Neural progenitor cell (in vitro differentiated cells): ENCODE measurements at regions not wholly inside any gene's neighbourhood (a gene's known extent, or its start where the extent isn't known, plus 50 kb on each side); places are given as distances from the start of the nearest gene placed in this dataset.

Source experiments
- DNase-seq: peaks from one replicate; pipeline ENCODE4 v3.0.0-alpha.2; 2016; ENCODE audit warnings: low spot score
- H2AFZ ChIP-seq: fragments of 200-600 bp; sonication (generic); replicated peaks from 2 replicates; pipeline ENCODE4 v1.6.1; 2016; ENCODE audit warnings: antibody characterized with exemption
- H3F3A ChIP-seq: fragments of 200-600 bp; sonication (generic); 2 replicates; pipeline ENCODE4 v1.6.1; 2016; ENCODE audit warnings: antibody characterized with exemption, low read depth
- H3K27ac ChIP-seq: fragments of 200-600 bp; sonication (generic); 2 replicates; pipeline ENCODE4 v1.5.1; 2016; ENCODE audit warnings: mild to moderate bottlenecking
- H3K27me3 ChIP-seq: fragments of 200-600 bp; sonication (generic); 2 replicates; pipeline ENCODE4 v1.6.1; 2016; ENCODE audit warnings: mild to moderate bottlenecking, moderate library complexity
- H3K36me3 ChIP-seq: fragments of 200-600 bp; sonication (generic); 2 replicates; pipeline ENCODE4 v1.5.1; 2016
- H3K4me1 ChIP-seq: fragments of 200-600 bp; sonication (generic); 2 replicates; pipeline ENCODE4 v1.6.1; 2016; ENCODE audit warnings: mixed run types
- H3K4me2 ChIP-seq: fragments of 200-600 bp; sonication (generic); 2 replicates; pipeline ENCODE4 v1.6.1; 2016
- H3K4me3 ChIP-seq: fragments of 200-600 bp; sonication (generic); 2 replicates; pipeline ENCODE4 v1.5.1; 2016
- H3K79me2 ChIP-seq: fragments of 200-600 bp; sonication (generic); 2 replicates; pipeline ENCODE4 v1.6.1; 2016; ENCODE audit warnings: low read depth
- H3K9ac ChIP-seq: fragments of 200-600 bp; sonication (generic); 2 replicates; pipeline ENCODE4 v1.6.1; 2016
- H3K9me3 ChIP-seq: fragments of 200-600 bp; sonication (generic); 2 replicates; pipeline ENCODE4 v1.5.1; 2016; ENCODE audit warnings: low read depth
- H4K20me1 ChIP-seq: fragments of 200-600 bp; sonication (generic); 2 replicates; pipeline ENCODE4 v1.6.1; 2016; ENCODE audit warnings: low read depth
- H3K27ac Mint-ChIP-seq: 3 replicates; pipeline ENCODE4 v1.8.0; 2021; ENCODE audit warnings: mixed read lengths
- H3K27me3 Mint-ChIP-seq: 2 replicates; pipeline ENCODE4 v1.8.0; 2022; ENCODE audit warnings: low read depth, mild to moderate bottlenecking, inconsistent platforms, moderate library complexity, mixed read lengths; ENCODE audit not compliant: insufficient read depth
- H3K36me3 Mint-ChIP-seq: 3 replicates; pipeline ENCODE4 v1.8.0; 2021; ENCODE audit warnings: mixed read lengths
- H3K4me1 Mint-ChIP-seq: 3 replicates; pipeline ENCODE4 v1.8.0; 2021; ENCODE audit warnings: mixed read lengths
- H3K4me3 Mint-ChIP-seq: 3 replicates; pipeline ENCODE4 v1.8.0; 2021; ENCODE audit warnings: mild to moderate bottlenecking, moderate library complexity, mixed read lengths
- H3K9me3 Mint-ChIP-seq: 3 replicates; pipeline ENCODE4 v1.8.0; 2020; ENCODE audit warnings: mixed read lengths
- CTCF ChIP-seq: fragments of 200-600 bp; sonication (generic); IDR thresholded peaks from 2 replicates; pipeline ENCODE4 v1.5.1; 2017; ENCODE audit warnings: antibody characterized with exemption, mild to moderate bottlenecking
- EZH2 ChIP-seq: fragments of 200-600 bp; sonication (generic); IDR thresholded peaks from 2 replicates; pipeline ENCODE4 v1.6.1; 2017; ENCODE audit warnings: antibody characterized with exemption, mild to moderate bottlenecking, moderate library complexity
- EZH2phosphoT487 ChIP-seq: fragments of 200-600 bp; sonication (generic); IDR thresholded peaks from 2 replicates; pipeline ENCODE4 v1.6.1; 2017; ENCODE audit warnings: antibody characterized with exemption

- peaks cover 2% of the 10 kb centered on the region for H3K27me3 Mint-ChIP-seq
- DNase-seq: no peak
Measured at GRCh38 chr2:48120112-48120511, 194.4 kb upstream of the FOXN2 start.

DNA sequence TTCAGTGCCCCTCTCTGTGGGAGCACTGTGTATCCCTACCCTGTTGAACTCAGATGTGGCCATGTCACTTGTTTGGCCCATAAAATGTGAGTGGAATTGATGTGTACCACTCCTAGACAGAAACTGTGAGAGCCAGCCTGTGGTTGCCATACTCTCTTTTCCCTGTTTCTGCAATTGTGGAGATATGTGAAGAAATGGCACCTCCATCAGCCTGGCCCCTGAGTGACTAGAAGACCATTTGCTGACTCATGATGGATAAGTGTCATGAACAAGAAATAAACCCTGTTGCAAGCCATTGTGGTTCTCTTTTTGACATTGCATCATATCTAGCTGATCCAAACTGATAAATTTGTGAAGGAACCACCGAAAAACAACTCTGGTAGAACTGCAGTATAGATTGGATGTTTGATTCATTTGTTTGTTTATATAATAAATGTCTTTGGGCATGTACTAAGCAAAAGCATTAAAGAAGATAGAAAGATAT, 193.7 kb upstream of the FOXN2 start:
- H3K4me1 ChIP-seq: no peaks in the 10 kb centered on the region
- no peak overlapping the region for H3K27ac Mint-ChIP-seq
- H3K79me2 ChIP-seq: no peaks in the 10 kb centered on the region
- no peaks in the 10 kb centered on the region for H3K36me3 Mint-ChIP-seq
- H3K27me3 ChIP-seq: no peaks in the 10 kb centered on the region
- no peak overlapping the region for H3K9ac ChIP-seq
- H3K4me2 ChIP-seq: no peak overlapping the region
- no peak for DNase-seq
- no peak overlapping the region for H3K27ac ChIP-seq
- H2AFZ ChIP-seq: no peak overlapping the region
- H3K4me1 Mint-ChIP-seq: peaks cover 5% of the 10 kb centered on the region
- no peaks in the 10 kb centered on the region for H4K20me1 ChIP-seq
- H3F3A ChIP-seq: no peaks in the 10 kb centered on the region
- no peak for TF ChIP-seq EZH2
- TF ChIP-seq EZH2phosphoT487: no peak
- no peak for TF ChIP-seq CTCF
- no peak overlapping the region for H3K4me3 Mint-ChIP-seq
- H3K4me3 ChIP-seq: no peak overlapping the region
- H3K9me3 Mint-ChIP-seq: peaks cover 8% of the 10 kb centered on the region
- no peaks in the 10 kb centered on the region for H3K36me3 ChIP-seq
- H3K9me3 ChIP-seq: no peaks in the 10 kb centered on the region
- H3K27me3 Mint-ChIP-seq: peaks cover 2% of the 10 kb centered on the region

More at GRCh38 chr2:48120112-48120511, 194.4 kb upstream of the FOXN2 start:
- H3K4me3 Mint-ChIP-seq: no peak overlapping the region
- Histone ChIP-seq H3K79me2 (no peaks in the 10 kb centered on the region), H3K36me3 (no peaks in the 10 kb centered on the region), H4K20me1 (no peaks in the 10 kb centered on the region), H3K4me2 (no peak overlapping the region), H3F3A (no peaks in the 10 kb centered on the region), H3K27ac (no peak overlapping the region), H3K4me1 (no peaks in the 10 kb centered on the region), H3K9me3 (no peaks in the 10 kb centered on the region), H2AFZ (no peak overlapping the region), H3K27me3 (no peaks in the 10 kb centered on the region), H3K4me3 (no peak overlapping the region), H3K9ac (no peak overlapping the region)
- TF ChIP-seq EZH2phosphoT487: no peak
- TF ChIP-seq EZH2: no peak
- TF ChIP-seq CTCF: no peak
- H3K36me3 Mint-ChIP-seq: no peaks in the 10 kb centered on the region
- peaks cover 5% of the 10 kb centered on the region for H3K4me1 Mint-ChIP-seq
- no peak overlapping the region for H3K27ac Mint-ChIP-seq
- H3K9me3 Mint-ChIP-seq: peaks cover 8% of the 10 kb centered on the region

GRCh38 chr2:48122166-48122565, 192.3 kb upstream of the FOXN2 start:
- no peak overlapping the region for H3K4me2 ChIP-seq
- no peak overlapping the region for H3K9ac ChIP-seq
- H3K27me3 Mint-ChIP-seq: peaks cover 2% of the 10 kb centered on the region
- no peak overlapping the region for H3K27ac ChIP-seq
- H3K36me3 Mint-ChIP-seq: no peaks in the 10 kb centered on the region
- peaks cover 8% of the 10 kb centered on the region for H3K9me3 Mint-ChIP-seq
- H3K4me3 Mint-ChIP-seq: no peak overlapping the region
- no peak for TF ChIP-seq CTCF
- DNase-seq: no peak
- no peaks in the 10 kb centered on the region for H3F3A ChIP-seq
- no peaks in the 10 kb centered on the region for H3K4me1 ChIP-seq
- no peaks in the 10 kb centered on the region for H3K36me3 ChIP-seq
- no peak overlapping the region for H3K27ac Mint-ChIP-seq
- H3K4me3 ChIP-seq: no peak overlapping the region
- no peaks in the 10 kb centered on the region for H3K79me2 ChIP-seq
- peaks cover 5% of the 10 kb centered on the region for H3K4me1 Mint-ChIP-seq
- no peaks in the 10 kb centered on the region for H4K20me1 ChIP-seq
- no peaks in the 10 kb centered on the region for H3K9me3 ChIP-seq
- no peaks in the 10 kb centered on the region for H3K27me3 ChIP-seq
- no peak overlapping the region for H2AFZ ChIP-seq
